H1 (cell line): ENCODE measurements at regions not wholly inside any gene's neighbourhood (a gene's known extent, or its start where the extent isn't known, plus 50 kb on each side); places are given as distances from the start of the nearest gene placed in this dataset.

Experiments used
- CTCF ChIA-PET: fragments of 300-600 bp; sonication (Branson Sonifier 250); formaldehyde crosslinking; loops from one replicate; lab custom pipeline; 2021; ENCODE audit not compliant: partially characterized antibody; lab: Charles Lee
- POLR2A ChIA-PET: fragments of 300-600 bp; sonication (Branson Sonifier 250); formaldehyde crosslinking; loops from one replicate; lab custom pipeline; 2021; ENCODE audit warnings: inconsistent platforms; ENCODE audit not compliant: partially characterized antibody; lab: Charles Lee
- DNase-seq, 2 experiments: peaks; one replicate each; pipeline versions ENCODE4 v3.0.0 to v3.0.0-alpha.2; 2010 to 2022; ENCODE audit warnings: low spot score in 2 of 2, low read depth in 1 of 2, mixed read lengths in 1 of 2
- FAIRE-seq: peaks from 2 replicates; lab custom pipeline; 2011; peaks lifted over from hg19 to GRCh38; lab: Jason Lieb, UNC
- H2AFZ ChIP-seq: 2 replicates; pipeline ENCODE4 v1.8.1; 2012; ENCODE audit warnings: low read length, inconsistent platforms
- H2AK5ac ChIP-seq: 2 replicates; pipeline ENCODE4 v1.6.1; 2013; ENCODE audit warnings: low read depth, low read length
- H2BK120ac ChIP-seq: replicated peaks from 2 replicates; pipeline ENCODE3; 2013; ENCODE audit warnings: low read depth, low read length, inconsistent platforms
- H2BK12ac ChIP-seq: 2 replicates; pipeline ENCODE4 v1.6.1; 2013; ENCODE audit warnings: low read depth, low read length
- H2BK15ac ChIP-seq: 2 replicates; pipeline ENCODE4 v1.6.1; 2013; ENCODE audit warnings: low read length
- H2BK20ac ChIP-seq: 2 replicates; pipeline ENCODE4 v1.6.1; 2013; ENCODE audit warnings: low read length
- H2BK5ac ChIP-seq: 2 replicates; pipeline ENCODE4 v1.6.1; 2013; ENCODE audit warnings: low read depth, low read length
- H3K14ac ChIP-seq: 2 replicates; pipeline ENCODE4 v1.6.1; 2013; ENCODE audit warnings: inconsistent platforms; ENCODE audit not compliant: insufficient read length
- H3K18ac ChIP-seq: 2 replicates; pipeline ENCODE4 v1.6.1; 2013; ENCODE audit warnings: low read length; ENCODE audit errors: extremely low read depth
- H3K23ac ChIP-seq: 2 replicates; pipeline ENCODE4 v1.6.1; 2013; ENCODE audit warnings: inconsistent platforms; ENCODE audit not compliant: insufficient read length
- H3K23me2 ChIP-seq: 2 replicates; pipeline ENCODE4 v1.6.1; 2013; ENCODE audit warnings: low read depth, low read length
- H3K27ac ChIP-seq: 2 replicates; pipeline ENCODE4 v1.6.1; 2011; ENCODE audit warnings: low read depth, low read length, inconsistent platforms
- H3K27me3 ChIP-seq, 4 experiments: replicated peaks in 1 of 4; 1 replicate in 1 of 4; 2 replicates in 3 of 4; pipeline versions ENCODE4 v1.6.1 to v1.8.1; 2011 to 2013; ENCODE audit warnings: low read length in 3 of 4, mild to moderate bottlenecking in 3 of 4, inconsistent platforms in 2 of 4, mixed read lengths in 2 of 4, moderate library complexity in 1 of 4; ENCODE audit not compliant: control insufficient read depth in 3 of 4, insufficient read depth in 3 of 4; ENCODE audit errors: extremely low read depth in 1 of 4
- H3K36me3 ChIP-seq, 4 experiments: 2 replicates each; pipeline versions ENCODE4 v1.6.1 to v1.8.1; 2011 to 2013; ENCODE audit warnings: mild to moderate bottlenecking in 4 of 4, low read length in 3 of 4, moderate library complexity in 2 of 4, control low read depth in 1 of 4, inconsistent platforms in 1 of 4; ENCODE audit not compliant: insufficient read depth in 4 of 4, control insufficient read depth in 2 of 4
- H3K4ac ChIP-seq: replicated peaks from 2 replicates; pipeline ENCODE3; 2013; ENCODE audit warnings: low read length, low read depth, mixed read lengths, inconsistent platforms; ENCODE audit not compliant: insufficient read length
- H3K4me1 ChIP-seq, 4 experiments: replicated peaks in 1 of 4; 1 replicate in 1 of 4; 2 replicates in 3 of 4; pipeline versions ENCODE4 v1.6.1 to v1.8.1; 2011 to 2013; ENCODE audit warnings: low read length in 3 of 4, inconsistent platforms in 2 of 4, mixed read lengths in 1 of 4; ENCODE audit not compliant: insufficient read depth in 4 of 4, control insufficient read depth in 3 of 4
- H3K4me2 ChIP-seq, 2 experiments: 2 replicates each; pipeline versions ENCODE4 v1.6.1 to v1.8.1; 2011 to 2013; ENCODE audit warnings: low read depth in 2 of 2, low read length in 2 of 2, control low read depth in 1 of 2, inconsistent platforms in 1 of 2, mild to moderate bottlenecking in 1 of 2; ENCODE audit not compliant: insufficient read depth in 1 of 2
- H3K4me3 ChIP-seq, 4 experiments: fragments of 200-600, 300-600 bp in 1 of 4; sonication (generic), shearing (Covaris generic), sonication (Bioruptor Twin) in 1 of 4; 2 replicates each; pipeline versions ENCODE4 v1.5.1 to v1.8.1; 2011 to 2016; ENCODE audit warnings: low read length in 4 of 4, low read depth in 3 of 4, control low read depth in 2 of 4, inconsistent platforms in 2 of 4, mild to moderate bottlenecking in 2 of 4, mixed read lengths in 1 of 4, moderate library complexity in 1 of 4; ENCODE audit not compliant: insufficient read depth in 2 of 4; ENCODE audit errors: extremely low read depth in 1 of 4
- H3K56ac ChIP-seq: replicated peaks from 2 replicates; pipeline ENCODE3; 2013; ENCODE audit warnings: low read depth, mild to moderate bottlenecking, mixed read lengths, low read length, inconsistent platforms; ENCODE audit not compliant: insufficient read length
- H3K79me1 ChIP-seq: 2 replicates; pipeline ENCODE4 v1.6.1; 2013; ENCODE audit warnings: low read depth, low read length, control low read depth
- H3K79me2 ChIP-seq, 2 experiments: 2 replicates each; pipeline versions ENCODE4 v1.6.1 to v1.8.1; 2012 to 2013; ENCODE audit warnings: low read length in 2 of 2, mild to moderate bottlenecking in 2 of 2, inconsistent platforms in 1 of 2; ENCODE audit not compliant: insufficient read depth in 2 of 2, control insufficient read depth in 1 of 2
- H3K9ac ChIP-seq, 4 experiments: replicated peaks in 1 of 4; 1 replicate in 1 of 4; 2 replicates in 3 of 4; pipeline versions ENCODE4 v1.6.1 to v1.8.1; 2011 to 2013; ENCODE audit warnings: low read depth in 3 of 4, low read length in 3 of 4, control low read depth in 2 of 4, mild to moderate bottlenecking in 2 of 4, moderate library complexity in 2 of 4, inconsistent platforms in 1 of 4; ENCODE audit errors: extremely low read depth in 1 of 4
- H3K9me3 ChIP-seq, 2 experiments: 2 replicates each; pipeline versions ENCODE4 v1.6.1 to v1.8.1; 2012 to 2013; ENCODE audit warnings: mild to moderate bottlenecking in 2 of 2, moderate library complexity in 2 of 2, control low read depth in 1 of 2, inconsistent platforms in 1 of 2, low read depth in 1 of 2, low read length in 1 of 2, mixed read lengths in 1 of 2; ENCODE audit not compliant: insufficient read depth in 2 of 2
- H4K20me1 ChIP-seq, 2 experiments: replicated peaks in 1 of 2; 2 replicates each; pipeline versions ENCODE3 to v1.8.1; 2011 to 2013; ENCODE audit warnings: inconsistent platforms in 2 of 2, low read length in 2 of 2, mild to moderate bottlenecking in 1 of 2; ENCODE audit not compliant: insufficient read depth in 2 of 2, control insufficient read depth in 1 of 2
- H4K5ac ChIP-seq: 2 replicates; pipeline ENCODE4 v1.6.1; 2013; ENCODE audit warnings: low read length, low read depth, mixed read lengths, inconsistent platforms; ENCODE audit not compliant: insufficient read length
- H4K8ac ChIP-seq: 2 replicates; pipeline ENCODE4 v1.8.0; 2013; ENCODE audit warnings: mild to moderate bottlenecking, moderate library complexity, low read length, inconsistent platforms; ENCODE audit not compliant: insufficient read depth; ENCODE audit errors: extremely low read depth
- H4K91ac ChIP-seq: replicated peaks from 2 replicates; pipeline ENCODE3; 2013; ENCODE audit warnings: low read length, mixed read lengths, inconsistent platforms; ENCODE audit not compliant: insufficient read length
- ATF2 ChIP-seq: IDR thresholded peaks from 2 replicates; pipeline ENCODE4 v1.6.1; 2012; ENCODE audit warnings: low read length, inconsistent platforms
- BCL11A ChIP-seq, 2 experiments: IDR thresholded peaks; one replicate each; pipeline ENCODE4 v1.6.1; 2011; ENCODE audit warnings: low read depth in 2 of 2, low read length in 2 of 2, mild to moderate bottlenecking in 2 of 2
- EZH2 ChIP-seq: fragments of 200-600 bp; sonication (generic); IDR thresholded peaks from 2 replicates; pipeline ENCODE4 v1.7.1; 2012; ENCODE audit warnings: low read depth, mild to moderate bottlenecking, moderate library complexity, low read length, inconsistent platforms; ENCODE audit not compliant: severe bottlenecking
- POLR2AphosphoS5 ChIP-seq: IDR thresholded peaks from 2 replicates; pipeline ENCODE4 v1.6.1; 2011; ENCODE audit warnings: low read depth, low read length
- RBBP5 ChIP-seq: IDR thresholded peaks from 2 replicates; pipeline ENCODE4 v1.7.1; 2012; ENCODE audit warnings: low read depth, mild to moderate bottlenecking, inconsistent platforms, low read length, moderate library complexity, borderline replicate concordance
- SIN3A ChIP-seq, 2 experiments: IDR thresholded peaks in 1 of 2; conservative IDR thresholded peaks in 1 of 2; 2 replicates each; pipeline ENCODE4 v1.6.1; 2011 to 2012; ENCODE audit warnings: low read length in 2 of 2, improper control_type of control experiment in 1 of 2, low read depth in 1 of 2, mild to moderate bottlenecking in 1 of 2
- SP1 ChIP-seq: IDR thresholded peaks from 2 replicates; pipeline ENCODE4 v1.6.1; 2011; ENCODE audit warnings: low read depth, low read length
- SP2 ChIP-seq: IDR thresholded peaks from 2 replicates; pipeline ENCODE4 v1.6.1; 2012; ENCODE audit warnings: mild to moderate bottlenecking, low read length, inconsistent platforms
- SRF ChIP-seq: IDR thresholded peaks from 2 replicates; pipeline ENCODE4 v1.6.1; 2011; ENCODE audit warnings: mild to moderate bottlenecking, low read depth, low read length, moderate library complexity
- TAF1 ChIP-seq: IDR thresholded peaks from 2 replicates; pipeline ENCODE4 v1.6.1; 2011; ENCODE audit warnings: mild to moderate bottlenecking, low read depth, low read length
- TBP ChIP-seq: IDR thresholded peaks from 2 replicates; pipeline ENCODE4 v1.6.1; 2011; ENCODE audit warnings: low read depth, low read length, improper control_type of control experiment
- TEAD4 ChIP-seq: IDR thresholded peaks from 2 replicates; pipeline ENCODE4 v1.6.1; 2012; ENCODE audit warnings: low read depth, low read length, inconsistent platforms, mixed read lengths
- YY1 ChIP-seq: IDR thresholded peaks from 2 replicates; pipeline ENCODE4 v1.6.1; 2011; ENCODE audit warnings: low read depth, mild to moderate bottlenecking, low read length
- WGBS, 2 experiments: shearing (Covaris generic) in 1 of 2; methylation state at CpG; one replicate each; pipeline versions ENCODE4 v1.1.6 to v1.1.7; 2013 to 2015; ENCODE audit warnings: low lambda C conversion rate in 2 of 2, mixed read lengths in 2 of 2, inconsistent platforms in 1 of 2, low coverage in 1 of 2, missing lambda C conversion rate in 1 of 2; ENCODE audit not compliant: insufficient replicate concordance in 2 of 2, insufficient coverage in 1 of 2, insufficient read length in 1 of 2; ENCODE audit errors: extremely low coverage in 1 of 2, missing lambda C conversion rate in 1 of 2; 5-methylcytosine and 5-hydroxymethylcytosine counted together

GRCh38 chr5:159765135-159765433, 151.2 kb upstream of the ADRA1B start:
- Histone ChIP-seq H2BK12ac (no peak overlapping the region), H2BK15ac (no peak overlapping the region), H3K36me3 (no peaks in the 10 kb centered on the region)
- POLR2A ChIA-PET = no interaction called here
- TF ChIP-seq POLR2AphosphoS5 (no peak), SRF (no peak), YY1 (no peak), ATF2 (no peak), SP1 (no peak), TEAD4 (no peak), TBP (no peak), BCL11A (IDR thresholded peaks at IDR 0.05; ENCODE audit: low read depth in 2 of 2, low read length in 2 of 2) (no peak), SP2 (no peak), RBBP5 (no peak), TAF1 (no peak), EZH2 (no peak), SIN3A (conservative IDR thresholded peaks at IDR 0.05 in 1 of 2, IDR thresholded peaks at IDR 0.05 in 1 of 2; ENCODE audit: low read depth in 1 of 2, low read length in 2 of 2) (no peak)
- TF ChIP-seq, all 59 proteins: peak for 0
- no peak overlapping the region for H2BK5ac ChIP-seq
- H3K23me2 ChIP-seq = no peaks in the 10 kb centered on the region
- H3K4me3 ChIP-seq = no peak overlapping the region
- no peak overlapping the region for H4K5ac ChIP-seq
- no peak overlapping the region for H3K23ac ChIP-seq
- H3K79me2 ChIP-seq = no peaks in the 10 kb centered on the region
- WGBS, 2 experiments = 74% methylated on average over 6 of the region's 6 CpGs; no CpG with 5 or more reads in 1 of the 2 experiments
- H4K20me1 ChIP-seq = no peaks in the 10 kb centered on the region
- no peaks in the 10 kb centered on the region for H3K9me3 ChIP-seq
- no peak overlapping the region for H2BK120ac ChIP-seq
- DNase-seq = no peak
- no peak overlapping the region for H3K56ac ChIP-seq
- H3K4me1 ChIP-seq = peaks cover 4 to 13% (median 8%) of the 10 kb centered on the region in 4 experiments; a peak in 5 of 7 replicates
- no peak overlapping the region for H4K8ac ChIP-seq
- H3K18ac ChIP-seq = no peak overlapping the region
- H2BK20ac ChIP-seq = no peak overlapping the region
- no peak overlapping the region for H4K91ac ChIP-seq
- H3K14ac ChIP-seq = no peak overlapping the region
- H3K4me2 ChIP-seq = no peak overlapping the region
- no peak overlapping the region for H2AFZ ChIP-seq
- CTCF ChIA-PET = interaction anchor here (0.8 to 0.9 kb wide), 2 partner anchors 184 to 222 kb away, joined by 3 to 4 read pairs; no protein-coding TSS in a partner anchor
- no peak overlapping the region for H3K9ac ChIP-seq
- no peaks in the 10 kb centered on the region for H3K79me1 ChIP-seq
- H2AK5ac ChIP-seq = no peak overlapping the region
- no peak overlapping the region for H3K27ac ChIP-seq
- H3K4ac ChIP-seq = no peak overlapping the region
- no peaks in the 10 kb centered on the region for H3K27me3 ChIP-seq
- FAIRE-seq = no peak
